GM23338 (cell line): ENCODE measurements at regions not wholly inside any gene's neighbourhood (a gene's known extent, or its start where the extent isn't known, plus 50 kb on each side); places are given as distances from the start of the nearest gene placed in this dataset.

Experiments
- ATAC-seq: fragments of 200-7000 bp; cut with Tn5 transposase; 3 replicates; pipeline ENCODE4 v1.9.1; 2020
- DNase-seq: peaks from one replicate; pipeline ENCODE4 v3.0.0-alpha.2; 2015; ENCODE audit warnings: low spot score
- H2AFZ ChIP-seq: fragments of 200-600 bp; sonication (generic); 2 replicates; pipeline ENCODE4 v1.8.0; 2016; ENCODE audit warnings: antibody characterized with exemption, mild to moderate bottlenecking, moderate library complexity
- H3F3A ChIP-seq: fragments of 200-600 bp; sonication (generic); replicated peaks from 2 replicates; pipeline ENCODE4 v1.8.0; 2017; ENCODE audit warnings: antibody characterized with exemption, mixed run types, low read depth
- H3K27ac ChIP-seq: fragments of 200-600 bp; sonication (generic); 2 replicates; pipeline ENCODE4 v1.6.1; 2016; ENCODE audit warnings: low read depth
- H3K27me3 ChIP-seq: fragments of 200-600 bp; sonication (generic); 2 replicates; pipeline ENCODE4 v1.8.0; 2016; ENCODE audit warnings: mild to moderate bottlenecking, mixed run types, moderate library complexity; ENCODE audit not compliant: insufficient read depth
- H3K36me3 ChIP-seq: fragments of 200-600 bp; sonication (generic); 2 replicates; pipeline ENCODE4 v1.8.0; 2016; ENCODE audit warnings: mild to moderate bottlenecking; ENCODE audit not compliant: insufficient read depth
- H3K4me1 ChIP-seq: fragments of 200-600 bp; sonication (generic); 2 replicates; pipeline ENCODE4 v1.8.0; 2016; ENCODE audit warnings: mild to moderate bottlenecking, moderate library complexity; ENCODE audit not compliant: insufficient read depth
- H3K4me2 ChIP-seq: fragments of 200-600 bp; sonication (generic); 2 replicates; pipeline ENCODE4 v1.7.1; 2017; ENCODE audit warnings: mixed run types
- H3K4me3 ChIP-seq: fragments of 200-600 bp; sonication (generic); 2 replicates; pipeline ENCODE4 v1.6.1; 2016; ENCODE audit warnings: mixed run types
- H3K79me2 ChIP-seq: fragments of 200-600 bp; sonication (generic); replicated peaks from 2 replicates; pipeline ENCODE4 v1.8.0; 2017; ENCODE audit warnings: mild to moderate bottlenecking; ENCODE audit not compliant: insufficient read depth
- H3K9me2 ChIP-seq: fragments of 200-600 bp; sonication (generic); 2 replicates; pipeline ENCODE4 v1.8.0; 2017; ENCODE audit not compliant: insufficient read depth
- H4K20me1 ChIP-seq: fragments of 200-600 bp; sonication (generic); replicated peaks from 2 replicates; pipeline ENCODE4 v1.8.0; 2017; ENCODE audit warnings: mild to moderate bottlenecking; ENCODE audit not compliant: insufficient read depth
- H3K27ac Mint-ChIP-seq: 2 replicates; pipeline ENCODE4 v1.8.0; 2020; ENCODE audit warnings: inconsistent platforms, mild to moderate bottlenecking, moderate library complexity, mixed read lengths
- H3K27me3 Mint-ChIP-seq: 3 replicates; pipeline ENCODE4 v1.8.0; 2022; ENCODE audit warnings: low read depth, mild to moderate bottlenecking, moderate library complexity, mixed read lengths, inconsistent platforms; ENCODE audit not compliant: insufficient read depth, poor library complexity
- H3K36me3 Mint-ChIP-seq: 3 replicates; pipeline ENCODE4 v1.8.0; 2021; ENCODE audit warnings: low read depth, mild to moderate bottlenecking, inconsistent platforms, moderate library complexity, mixed read lengths
- H3K4me1 Mint-ChIP-seq: 3 replicates; pipeline ENCODE4 v1.8.0; 2020; ENCODE audit warnings: mild to moderate bottlenecking, inconsistent platforms, mixed read lengths
- H3K4me3 Mint-ChIP-seq: 3 replicates; pipeline ENCODE4 v1.8.0; 2021; ENCODE audit warnings: moderate library complexity, mild to moderate bottlenecking, inconsistent platforms, mixed read lengths
- H3K9me3 Mint-ChIP-seq: 3 replicates; pipeline ENCODE4 v1.8.0; 2020; ENCODE audit warnings: moderate library complexity, mild to moderate bottlenecking, inconsistent platforms, mixed read lengths
- JUNB ChIP-seq: IDR thresholded peaks from one replicate; pipeline ENCODE4 v1.6.1; 2016; ENCODE audit warnings: antibody characterized with exemption; ENCODE audit not compliant: unreplicated experiment
- NANOG ChIP-seq: IDR thresholded peaks from 2 replicates; pipeline ENCODE4 v1.6.1; 2016; ENCODE audit warnings: antibody characterized with exemption, borderline replicate concordance
- STAT1 ChIP-seq: IDR thresholded peaks from one replicate; pipeline ENCODE4 v1.6.1; 2016; ENCODE audit warnings: antibody characterized with exemption; ENCODE audit not compliant: unreplicated experiment
- TF ChIP-seq, protein P1 (sequence below): IDR thresholded peaks from 2 replicates; pipeline ENCODE4 v1.6.1; 2016; ENCODE audit warnings: antibody characterized with exemption
- TF ChIP-seq, protein P2 (sequence below): fragments of 250-450 bp; sonication (Bioruptor Pico); IDR thresholded peaks from 2 replicates; pipeline ENCODE4 v1.5.0; 2020; ENCODE audit warnings: mild to moderate bottlenecking, moderate library complexity
- TF ChIP-seq, protein P3 (sequence below), 2 experiments: fragments of 200-600 bp in 1 of 2; sonication (generic) in 1 of 2; conservative IDR thresholded peaks; 2 replicates each; pipeline versions ENCODE4 v1.5.1 to v1.6.1; 2016 to 2017; ENCODE audit warnings: antibody characterized with exemption in 2 of 2, low read depth in 2 of 2, mild to moderate bottlenecking in 2 of 2, moderate library complexity in 1 of 2

DNA sequence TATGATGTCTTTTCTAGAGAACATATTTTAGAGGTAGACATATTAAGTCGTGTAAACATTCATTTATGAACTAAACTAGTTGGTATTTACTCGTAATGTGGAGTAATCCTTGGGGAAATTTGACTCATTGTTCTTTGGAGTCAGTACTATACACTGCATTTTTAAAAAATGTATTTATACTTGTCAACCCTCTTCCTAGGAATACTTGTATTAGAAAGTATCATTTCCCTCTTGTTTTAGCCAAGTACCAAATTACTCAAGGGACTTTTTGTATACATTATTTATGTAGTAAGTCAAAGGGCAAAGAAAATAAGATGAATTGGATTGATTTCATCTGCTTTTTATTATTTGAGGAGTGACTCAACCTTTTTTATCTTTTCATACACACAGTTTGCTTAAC lies 248.1 kb upstream of the IZUMO3 start:
- H3F3A ChIP-seq = no peaks in the 10 kb centered on the region
- H3K4me3 ChIP-seq = no peak overlapping the region
- H3K9me3 Mint-ChIP-seq = no peaks in the 10 kb centered on the region; the same call in 1 of the 3 replicates
- H3K27ac Mint-ChIP-seq = no peak overlapping the region
- H3K4me2 ChIP-seq = no peak overlapping the region
- H3K36me3 Mint-ChIP-seq = no peaks in the 10 kb centered on the region
- H3K27me3 ChIP-seq = no peaks in the 10 kb centered on the region
- H3K9me2 ChIP-seq = 0 out of 2 replicates have a peak, but pooled peaks cover 4% of the 10 kb centered on the region
- H3K4me1 ChIP-seq = no peaks in the 10 kb centered on the region
- TF ChIP-seq STAT1 (no peak), JUNB (no peak), NANOG (no peak)
- TF ChIP-seq, protein P1, sequence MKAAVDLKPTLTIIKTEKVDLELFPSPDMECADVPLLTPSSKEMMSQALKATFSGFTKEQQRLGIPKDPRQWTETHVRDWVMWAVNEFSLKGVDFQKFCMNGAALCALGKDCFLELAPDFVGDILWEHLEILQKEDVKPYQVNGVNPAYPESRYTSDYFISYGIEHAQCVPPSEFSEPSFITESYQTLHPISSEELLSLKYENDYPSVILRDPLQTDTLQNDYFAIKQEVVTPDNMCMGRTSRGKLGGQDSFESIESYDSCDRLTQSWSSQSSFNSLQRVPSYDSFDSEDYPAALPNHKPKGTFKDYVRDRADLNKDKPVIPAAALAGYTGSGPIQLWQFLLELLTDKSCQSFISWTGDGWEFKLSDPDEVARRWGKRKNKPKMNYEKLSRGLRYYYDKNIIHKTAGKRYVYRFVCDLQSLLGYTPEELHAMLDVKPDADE = no peak
- TF ChIP-seq, protein P2, sequence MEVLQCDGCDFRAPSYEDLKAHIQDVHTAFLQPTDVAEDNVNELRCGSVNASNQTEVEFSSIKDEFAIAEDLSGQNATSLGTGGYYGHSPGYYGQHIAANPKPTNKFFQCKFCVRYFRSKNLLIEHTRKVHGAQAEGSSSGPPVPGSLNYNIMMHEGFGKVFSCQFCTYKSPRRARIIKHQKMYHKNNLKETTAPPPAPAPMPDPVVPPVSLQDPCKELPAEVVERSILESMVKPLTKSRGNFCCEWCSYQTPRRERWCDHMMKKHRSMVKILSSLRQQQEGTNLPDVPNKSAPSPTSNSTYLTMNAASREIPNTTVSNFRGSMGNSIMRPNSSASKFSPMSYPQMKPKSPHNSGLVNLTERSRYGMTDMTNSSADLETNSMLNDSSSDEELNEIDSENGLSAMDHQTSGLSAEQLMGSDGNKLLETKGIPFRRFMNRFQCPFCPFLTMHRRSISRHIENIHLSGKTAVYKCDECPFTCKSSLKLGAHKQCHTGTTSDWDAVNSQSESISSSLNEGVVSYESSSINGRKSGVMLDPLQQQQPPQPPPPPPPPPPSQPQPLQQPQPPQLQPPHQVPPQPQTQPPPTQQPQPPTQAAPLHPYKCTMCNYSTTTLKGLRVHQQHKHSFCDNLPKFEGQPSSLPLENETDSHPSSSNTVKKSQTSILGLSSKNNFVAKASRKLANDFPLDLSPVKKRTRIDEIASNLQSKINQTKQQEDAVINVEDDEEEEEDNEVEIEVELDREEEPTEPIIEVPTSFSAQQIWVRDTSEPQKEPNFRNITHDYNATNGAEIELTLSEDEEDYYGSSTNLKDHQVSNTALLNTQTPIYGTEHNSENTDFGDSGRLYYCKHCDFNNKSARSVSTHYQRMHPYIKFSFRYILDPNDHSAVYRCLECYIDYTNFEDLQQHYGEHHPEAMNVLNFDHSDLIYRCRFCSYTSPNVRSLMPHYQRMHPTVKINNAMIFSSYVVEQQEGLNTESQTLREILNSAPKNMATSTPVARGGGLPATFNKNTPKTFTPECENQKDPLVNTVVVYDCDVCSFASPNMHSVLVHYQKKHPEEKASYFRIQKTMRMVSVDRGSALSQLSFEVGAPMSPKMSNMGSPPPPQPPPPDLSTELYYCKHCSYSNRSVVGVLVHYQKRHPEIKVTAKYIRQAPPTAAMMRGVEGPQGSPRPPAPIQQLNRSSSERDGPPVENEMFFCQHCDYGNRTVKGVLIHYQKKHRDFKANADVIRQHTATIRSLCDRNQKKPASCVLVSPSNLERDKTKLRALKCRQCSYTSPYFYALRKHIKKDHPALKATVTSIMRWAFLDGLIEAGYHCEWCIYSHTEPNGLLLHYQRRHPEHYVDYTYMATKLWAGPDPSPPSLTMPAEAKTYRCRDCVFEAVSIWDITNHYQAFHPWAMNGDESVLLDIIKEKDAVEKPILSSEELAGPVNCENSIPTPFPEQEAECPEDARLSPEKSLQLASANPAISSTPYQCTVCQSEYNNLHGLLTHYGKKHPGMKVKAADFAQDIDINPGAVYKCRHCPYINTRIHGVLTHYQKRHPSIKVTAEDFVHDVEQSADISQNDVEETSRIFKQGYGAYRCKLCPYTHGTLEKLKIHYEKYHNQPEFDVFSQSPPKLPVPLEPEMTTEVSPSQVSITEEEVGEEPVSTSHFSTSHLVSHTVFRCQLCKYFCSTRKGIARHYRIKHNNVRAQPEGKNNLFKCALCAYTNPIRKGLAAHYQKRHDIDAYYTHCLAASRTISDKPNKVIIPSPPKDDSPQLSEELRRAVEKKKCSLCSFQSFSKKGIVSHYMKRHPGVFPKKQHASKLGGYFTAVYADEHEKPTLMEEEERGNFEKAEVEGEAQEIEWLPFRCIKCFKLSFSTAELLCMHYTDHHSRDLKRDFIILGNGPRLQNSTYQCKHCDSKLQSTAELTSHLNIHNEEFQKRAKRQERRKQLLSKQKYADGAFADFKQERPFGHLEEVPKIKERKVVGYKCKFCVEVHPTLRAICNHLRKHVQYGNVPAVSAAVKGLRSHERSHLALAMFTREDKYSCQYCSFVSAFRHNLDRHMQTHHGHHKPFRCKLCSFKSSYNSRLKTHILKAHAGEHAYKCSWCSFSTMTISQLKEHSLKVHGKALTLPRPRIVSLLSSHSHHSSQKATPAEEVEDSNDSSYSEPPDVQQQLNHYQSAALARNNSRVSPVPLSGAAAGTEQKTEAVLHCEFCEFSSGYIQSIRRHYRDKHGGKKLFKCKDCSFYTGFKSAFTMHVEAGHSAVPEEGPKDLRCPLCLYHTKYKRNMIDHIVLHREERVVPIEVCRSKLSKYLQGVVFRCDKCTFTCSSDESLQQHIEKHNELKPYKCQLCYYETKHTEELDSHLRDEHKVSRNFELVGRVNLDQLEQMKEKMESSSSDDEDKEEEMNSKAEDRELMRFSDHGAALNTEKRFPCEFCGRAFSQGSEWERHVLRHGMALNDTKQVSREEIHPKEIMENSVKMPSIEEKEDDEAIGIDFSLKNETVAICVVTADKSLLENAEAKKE (CRISPR knock-in tag) = no peak
- H3K4me1 Mint-ChIP-seq = no peaks in the 10 kb centered on the region
- H3K36me3 ChIP-seq = no peaks in the 10 kb centered on the region
- no peak for DNase-seq
- H3K79me2 ChIP-seq = no peaks in the 10 kb centered on the region
- H3K27ac ChIP-seq = no peak overlapping the region
- peaks cover 2% of the 10 kb centered on the region for H3K27me3 Mint-ChIP-seq
- no peaks in the 10 kb centered on the region for H4K20me1 ChIP-seq
- H3K4me3 Mint-ChIP-seq = no peak overlapping the region
- H2AFZ ChIP-seq = no peak overlapping the region
- no peak for ATAC-seq

DNA sequence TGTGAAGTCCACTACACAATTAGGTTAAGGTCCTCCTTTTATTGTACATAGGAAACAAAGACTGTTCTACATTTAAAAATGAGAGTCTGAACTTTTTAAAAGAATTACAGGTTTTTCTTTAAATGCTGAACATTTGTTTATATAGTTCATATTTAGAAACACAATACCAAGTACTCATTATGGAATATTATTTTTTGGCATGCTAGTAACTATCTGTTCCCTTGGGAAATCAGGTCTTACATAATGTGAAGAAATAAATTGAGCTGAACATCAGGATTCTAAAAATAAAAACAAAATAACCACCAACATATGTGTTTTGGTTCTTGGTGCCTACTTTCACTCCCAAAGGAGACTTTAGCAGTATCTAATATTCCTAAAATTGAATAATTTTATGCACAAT lies 230.5 kb upstream of the IZUMO3 start:
- Histone ChIP-seq H3K79me2 (no peaks in the 10 kb centered on the region), H3K9me2 (peaks cover 4% of the 10 kb centered on the region), H4K20me1 (no peaks in the 10 kb centered on the region), H3K4me1 (no peaks in the 10 kb centered on the region), H3K27me3 (no peaks in the 10 kb centered on the region), H3K36me3 (no peaks in the 10 kb centered on the region; the same call in 1 of the 2 replicates), H2AFZ (no peak overlapping the region), H3K4me3 (no peak overlapping the region), H3F3A (no peaks in the 10 kb centered on the region), H3K4me2 (no peak overlapping the region), H3K27ac (no peak overlapping the region)
- TF ChIP-seq, protein P3, sequence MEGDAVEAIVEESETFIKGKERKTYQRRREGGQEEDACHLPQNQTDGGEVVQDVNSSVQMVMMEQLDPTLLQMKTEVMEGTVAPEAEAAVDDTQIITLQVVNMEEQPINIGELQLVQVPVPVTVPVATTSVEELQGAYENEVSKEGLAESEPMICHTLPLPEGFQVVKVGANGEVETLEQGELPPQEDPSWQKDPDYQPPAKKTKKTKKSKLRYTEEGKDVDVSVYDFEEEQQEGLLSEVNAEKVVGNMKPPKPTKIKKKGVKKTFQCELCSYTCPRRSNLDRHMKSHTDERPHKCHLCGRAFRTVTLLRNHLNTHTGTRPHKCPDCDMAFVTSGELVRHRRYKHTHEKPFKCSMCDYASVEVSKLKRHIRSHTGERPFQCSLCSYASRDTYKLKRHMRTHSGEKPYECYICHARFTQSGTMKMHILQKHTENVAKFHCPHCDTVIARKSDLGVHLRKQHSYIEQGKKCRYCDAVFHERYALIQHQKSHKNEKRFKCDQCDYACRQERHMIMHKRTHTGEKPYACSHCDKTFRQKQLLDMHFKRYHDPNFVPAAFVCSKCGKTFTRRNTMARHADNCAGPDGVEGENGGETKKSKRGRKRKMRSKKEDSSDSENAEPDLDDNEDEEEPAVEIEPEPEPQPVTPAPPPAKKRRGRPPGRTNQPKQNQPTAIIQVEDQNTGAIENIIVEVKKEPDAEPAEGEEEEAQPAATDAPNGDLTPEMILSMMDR (conservative IDR thresholded peaks at IDR 0.05; ENCODE audit: low read depth in 2 of 2) = no peak
- DNase-seq (no peak), ATAC-seq (no peak)
- no peak overlapping the region for H3K4me3 Mint-ChIP-seq
- H3K27ac Mint-ChIP-seq = no peak overlapping the region
- H3K4me1 Mint-ChIP-seq = no peaks in the 10 kb centered on the region
- H3K36me3 Mint-ChIP-seq = peaks cover 24% of the 10 kb centered on the region
- H3K27me3 Mint-ChIP-seq = peaks cover 4% of the 10 kb centered on the region
- peaks cover 33% of the 10 kb centered on the region for H3K9me3 Mint-ChIP-seq
